ENCODE measurements at regions not wholly inside any gene's neighbourhood (a gene's known extent, or its start where the extent isn't known, plus 50 kb on each side); places are given as distances from the start of the nearest gene placed in this dataset.

GRCh38 chr3:89002191-89002590, 105.2 kb upstream of the EPHA3 start:
- Histone ChIP-seq H3K9me3 (ENCODE audit: insufficient read depth in 2 of 2, low read depth in 1 of 2, low read length in 1 of 2) (0 out of 4 replicates have a peak, but pooled peaks cover 0 to 4% of the 10 kb centered on the region in 2 experiments), H3K4ac (replicated peaks; ENCODE audit: insufficient read length, low read depth, low read length) (no peak overlapping the region), H3K18ac (ENCODE audit: extremely low read depth, low read length) (no peak overlapping the region), H3K27me3 (replicated peaks in 1 of 4; ENCODE audit: control insufficient read depth in 3 of 4, extremely low read depth in 1 of 4, insufficient read depth in 3 of 4, low read length in 3 of 4) (no peaks in the 10 kb centered on the region), H3K23ac (ENCODE audit: insufficient read length) (no peak overlapping the region), H3K9ac (replicated peaks in 1 of 4; ENCODE audit: extremely low read depth in 1 of 4, low read depth in 3 of 4, low read length in 3 of 4) (no peak overlapping the region), H3K23me2 (ENCODE audit: low read depth, low read length) (no peaks in the 10 kb centered on the region), H3K56ac (replicated peaks; ENCODE audit: insufficient read length, low read depth, low read length) (no peak overlapping the region), H2BK12ac (ENCODE audit: low read depth, low read length) (no peak overlapping the region), H4K8ac (ENCODE audit: extremely low read depth, insufficient read depth, low read length) (no peak overlapping the region), H2BK120ac (replicated peaks; ENCODE audit: low read depth, low read length) (no peak overlapping the region), H3K14ac (ENCODE audit: insufficient read length) (no peak overlapping the region), H2AFZ (ENCODE audit: low read length) (no peak overlapping the region), H4K91ac (replicated peaks; ENCODE audit: insufficient read length, low read length) (no peak overlapping the region), H3K79me1 (ENCODE audit: low read depth, low read length) (no peaks in the 10 kb centered on the region), H2BK5ac (ENCODE audit: low read depth, low read length) (no peak overlapping the region), H3K79me2 (ENCODE audit: control insufficient read depth in 1 of 2, insufficient read depth in 2 of 2, low read length in 2 of 2) (no peaks in the 10 kb centered on the region), H3K4me2 (ENCODE audit: insufficient read depth in 1 of 2, low read depth in 2 of 2, low read length in 2 of 2) (no peak overlapping the region), H3K27ac (ENCODE audit: low read depth, low read length) (no peak overlapping the region), H3K36me3 (ENCODE audit: control insufficient read depth in 2 of 4, insufficient read depth in 4 of 4, low read length in 3 of 4) (no peaks in the 10 kb centered on the region), H3K4me3 (ENCODE audit: extremely low read depth in 1 of 4, insufficient read depth in 2 of 4, low read depth in 3 of 4, low read length in 4 of 4) (no peak overlapping the region), H2BK20ac (ENCODE audit: low read length) (no peak overlapping the region), H4K5ac (ENCODE audit: insufficient read length, low read depth, low read length) (no peak overlapping the region), H2AK5ac (ENCODE audit: low read depth, low read length) (no peak overlapping the region), H4K20me1 (replicated peaks in 1 of 2; ENCODE audit: control insufficient read depth in 1 of 2, insufficient read depth in 2 of 2, low read length in 2 of 2) (no peaks in the 10 kb centered on the region), H3K4me1 (replicated peaks in 1 of 4; ENCODE audit: control insufficient read depth in 3 of 4, insufficient read depth in 4 of 4, low read length in 3 of 4) (no peaks in the 10 kb centered on the region), H2BK15ac (ENCODE audit: low read length) (no peak overlapping the region)
- 79% methylated on average over 5 of the region's 5 CpGs; no CpG with 5 or more reads in 1 of the 2 experiments for WGBS, 2 experiments (ENCODE audit: extremely low coverage in 1 of 2, insufficient coverage in 1 of 2, insufficient read length in 1 of 2, insufficient replicate concordance in 2 of 2, low coverage in 1 of 2, low lambda C conversion rate in 2 of 2, missing lambda C conversion rate in 1 of 2)
- TF ChIP-seq CHD1 (IDR thresholded peaks at IDR 0.05; ENCODE audit: low read depth, low read length) (no peak), SIN3A (conservative IDR thresholded peaks at IDR 0.05 in 1 of 2, IDR thresholded peaks at IDR 0.05 in 1 of 2; ENCODE audit: low read depth in 1 of 2, low read length in 2 of 2) (no peak), RXRA (IDR thresholded peaks at IDR 0.05; ENCODE audit: insufficient read depth, low read depth, low read length) (no peak), CHD2 (IDR thresholded peaks at IDR 0.05; ENCODE audit: low read length) (no peak), POLR2A (IDR thresholded peaks at IDR 0.05; ENCODE audit: control extremely low read depth in 1 of 2, low read depth in 2 of 2, low read length in 2 of 2) (no peak), EGR1 (IDR thresholded peaks at IDR 0.05; ENCODE audit: borderline replicate concordance, low read depth, low read length) (no peak), SP2 (IDR thresholded peaks at IDR 0.05; ENCODE audit: low read length) (no peak), RFX5 (IDR thresholded peaks at IDR 0.05; ENCODE audit: borderline replicate concordance, low read depth, low read length) (no peak), JUN (IDR thresholded peaks at IDR 0.05; ENCODE audit: low read depth, low read length) (no peak)
- CTCF ChIA-PET (ENCODE audit: partially characterized antibody): no interaction called here
- no peak for FAIRE-seq
- no peak for DNase-seq (ENCODE audit: low read depth in 1 of 2, low spot score in 2 of 2)
- POLR2A ChIA-PET (ENCODE audit: partially characterized antibody): no interaction called here

All from H1 (cell line).